H1 (cell line): ENCODE measurements at regions not wholly inside any gene's neighbourhood (a gene's known extent, or its start where the extent isn't known, plus 50 kb on each side); places are given as distances from the start of the nearest gene placed in this dataset.

ENCODE experiments used
- BRCA1 ChIP-seq: IDR thresholded peaks from 2 replicates; pipeline ENCODE4 v1.6.1; 2012; ENCODE audit warnings: low read depth, low read length, improper control_type of control experiment
- CREB1 ChIP-seq: IDR thresholded peaks from 2 replicates; pipeline ENCODE4 v1.6.1; 2012; ENCODE audit warnings: inconsistent platforms
- FOSL1 ChIP-seq: IDR thresholded peaks from 2 replicates; pipeline ENCODE4 v1.6.1; 2011; ENCODE audit warnings: mild to moderate bottlenecking, low read depth, low read length, moderate library complexity; ENCODE audit not compliant: insufficient read depth
- JUN ChIP-seq: IDR thresholded peaks from 2 replicates; pipeline ENCODE4 v1.6.1; 2011; ENCODE audit warnings: low read depth, mild to moderate bottlenecking, improper control_type of control experiment, low read length
- PHF8 ChIP-seq: fragments of 200-600 bp; sonication (generic); conservative IDR thresholded peaks from 2 replicates; pipeline ENCODE4 v1.7.1; 2012; ENCODE audit warnings: low read depth, mild to moderate bottlenecking, inconsistent platforms, low read length, moderate library complexity
- POLR2AphosphoS5 ChIP-seq: IDR thresholded peaks from 2 replicates; pipeline ENCODE4 v1.6.1; 2011; ENCODE audit warnings: low read depth, low read length
- RBBP5 ChIP-seq: IDR thresholded peaks from 2 replicates; pipeline ENCODE4 v1.7.1; 2012; ENCODE audit warnings: low read depth, mild to moderate bottlenecking, inconsistent platforms, low read length, moderate library complexity, borderline replicate concordance
- SIRT6 ChIP-seq: IDR thresholded peaks from one replicate; pipeline ENCODE4 v1.7.1; 2012; ENCODE audit warnings: low read length, inconsistent platforms
- TAF7 ChIP-seq: optimal IDR thresholded peaks from 2 replicates; pipeline ENCODE3; 2011; ENCODE audit warnings: low read depth, mild to moderate bottlenecking, inconsistent platforms, low read length, moderate library complexity, borderline replicate concordance

DNA sequence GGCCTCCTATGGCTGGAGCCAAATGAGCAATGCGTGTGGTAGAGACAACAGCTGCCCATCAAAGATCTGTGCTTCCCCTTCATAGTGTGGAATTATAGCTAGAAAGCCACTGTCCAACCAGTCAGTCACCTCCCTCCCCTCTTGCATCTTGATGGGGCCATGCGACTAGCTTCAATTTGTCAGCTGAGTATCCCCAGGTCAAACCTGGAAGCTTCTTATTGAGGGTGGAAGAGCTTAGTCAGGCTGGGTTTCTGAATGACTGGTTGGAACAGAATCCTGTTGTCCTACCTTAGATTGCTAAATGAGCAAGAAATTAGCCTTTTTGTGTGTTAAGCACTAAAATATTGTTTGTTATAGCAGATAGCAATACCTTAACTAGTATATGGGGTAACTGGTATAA is 625.4 kb downstream of the PTPRC start (continued):
- TF ChIP-seq PHF8 = no peak
- no peak for TF ChIP-seq JUN
- TF ChIP-seq RBBP5 = no peak
- TF ChIP-seq BRCA1 = no peak
- no peak for TF ChIP-seq FOSL1
- TF ChIP-seq CREB1 = no peak
- TF ChIP-seq POLR2AphosphoS5 = no peak
- TF ChIP-seq SIRT6 = no peak
- TF ChIP-seq TAF7 = no peak
